Upper lobe of left lung (tissue), 6 donors: ENCODE measurements at regions not wholly inside any gene's neighbourhood (a gene's known extent, or its start where the extent isn't known, plus 50 kb on each side); places are given as distances from the start of the nearest gene placed in this dataset.

Experiments
- ATAC-seq, 2 donors: fragments of 200-7000 bp; cut with Tn5 transposase; one replicate each; pipeline ENCODE4 v1.9.1; 2022; ENCODE audit warnings: mild to moderate bottlenecking in 2 of 2, moderate library complexity in 2 of 2; ENCODE audit not compliant: low FRiP score in 2 of 2
- DNase-seq, 2 donors: peaks; one replicate each; pipeline ENCODE4 v3.0.0-alpha.2; 2019 to 2020
- H3K27ac ChIP-seq, 4 donors: fragments of 200-600 bp; sonication (generic); one replicate each; pipeline ENCODE4 v1.5.1; 2016 to 2019
- H3K27me3 ChIP-seq, 4 donors: fragments of 200-600 bp; sonication (generic); one replicate each; pipeline ENCODE4 v1.5.1; 2017 to 2019
- H3K36me3 ChIP-seq, 4 donors: fragments of 200-600 bp; sonication (generic); one replicate each; pipeline ENCODE4 v1.5.1; 2016 to 2019
- H3K4me1 ChIP-seq, 4 donors: fragments of 200-600 bp; sonication (generic); one replicate each; pipeline ENCODE4 v1.5.1; 2018 to 2019
- H3K4me3 ChIP-seq, 4 donors: fragments of 200-600 bp; sonication (generic); one replicate each; pipeline ENCODE4 v1.5.1; 2017 to 2019; ENCODE audit warnings: mild to moderate bottlenecking in 2 of 4, moderate library complexity in 1 of 4
- H3K9me3 ChIP-seq, 4 donors: fragments of 200-600 bp; sonication (generic); one replicate each; pipeline ENCODE4 v1.5.1; 2018 to 2019
- CTCF ChIP-seq, 6 experiments: fragments of 450-650 bp in 4 of 6; fragments of 200-600 bp in 2 of 6; sonication (generic) in 2 of 6; IDR thresholded peaks; one replicate each; pipeline ENCODE4 v1.5.1; 2016 to 2019; ENCODE audit warnings: antibody characterized with exemption in 6 of 6
- EP300 ChIP-seq, 4 donors: sonication (generic); formaldehyde crosslinking; IDR thresholded peaks; one replicate each; pipeline ENCODE4 v1.5.1; 2017; ENCODE audit warnings: antibody characterized with exemption in 4 of 4, control low read depth in 2 of 4
- POLR2A ChIP-seq, 4 donors: fragments of 450-650 bp; IDR thresholded peaks; one replicate each; pipeline ENCODE4 v1.5.1; 2016 to 2017; ENCODE audit warnings: antibody characterized with exemption in 4 of 4, mild to moderate bottlenecking in 2 of 4
- POLR2AphosphoS5 ChIP-seq, 2 donors: sonication (generic); formaldehyde crosslinking; IDR thresholded peaks; one replicate each; pipeline ENCODE4 v1.5.1; 2017; ENCODE audit warnings: antibody characterized with exemption in 2 of 2
- WGBS, 2 donors: methylation state at CpG; one replicate each; pipeline ENCODE4 v1.1.5; 2017 to 2018; 5-methylcytosine and 5-hydroxymethylcytosine counted together
- donor health status: DM: no; HTN: no; CAD: no; lungs with moderate emphysema.
- donor health status: DM: no; HTN: yes; CAD: no; lungs with severe emphysema.

GRCh38 chr3:43926055-43926454 is 235.3 kb downstream of the ABHD5 start:
- Histone ChIP-seq H3K36me3 (no peaks in the 10 kb centered on the region), H3K4me3 (no peak overlapping the region), H3K9me3 (no peaks in the 10 kb centered on the region), H3K4me1 (peaks cover 0 to 6% (median 0%) of the 10 kb centered on the region in 4 donors), H3K27ac (no peak overlapping the region), H3K27me3 (no peaks in the 10 kb centered on the region)
- DNase-seq (no peak), ATAC-seq (no peak)
- no peak for TF ChIP-seq POLR2A (IDR thresholded peaks at IDR 0.05)
- 62 to 70% methylated on average over 5 of the region's 5 CpGs for WGBS, 2 donors

DNA sequence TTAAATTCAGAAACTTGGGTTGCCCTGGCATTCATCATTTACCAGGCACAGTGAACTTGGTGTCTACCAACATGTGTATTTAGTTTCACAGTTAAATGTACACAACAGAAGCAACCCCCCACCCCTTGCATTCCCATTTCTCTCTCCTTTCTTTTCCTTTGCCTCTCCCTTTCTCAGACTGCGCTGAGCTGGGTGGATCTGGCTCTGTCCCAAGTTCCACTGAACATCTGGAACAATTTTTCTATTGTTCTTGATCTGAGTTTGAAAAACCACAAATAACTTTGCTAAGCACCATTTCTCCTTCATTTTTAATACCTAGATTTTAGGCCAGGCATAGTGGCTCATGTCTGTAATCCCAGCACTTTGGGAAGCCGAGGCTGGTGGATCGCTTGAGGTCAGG is 242.2 kb downstream of the ABHD5 start:
- Histone ChIP-seq H3K9me3 (no peaks in the 10 kb centered on the region), H3K27ac (no peak overlapping the region), H3K36me3 (no peaks in the 10 kb centered on the region), H3K27me3 (no peaks in the 10 kb centered on the region), H3K4me1 (no peaks in the 10 kb centered on the region), H3K4me3 (no peak overlapping the region)
- 74 to 79% methylated on average over 3 of the region's 3 CpGs for WGBS, 2 donors
- DNase-seq (no peak), ATAC-seq (no peak)
- TF ChIP-seq CTCF (IDR thresholded peaks at IDR 0.05) (no peak), POLR2A (IDR thresholded peaks at IDR 0.05) (no peak), POLR2AphosphoS5 (IDR thresholded peaks at IDR 0.05) (no peak), EP300 (IDR thresholded peaks at IDR 0.05) (no peak)

DNA sequence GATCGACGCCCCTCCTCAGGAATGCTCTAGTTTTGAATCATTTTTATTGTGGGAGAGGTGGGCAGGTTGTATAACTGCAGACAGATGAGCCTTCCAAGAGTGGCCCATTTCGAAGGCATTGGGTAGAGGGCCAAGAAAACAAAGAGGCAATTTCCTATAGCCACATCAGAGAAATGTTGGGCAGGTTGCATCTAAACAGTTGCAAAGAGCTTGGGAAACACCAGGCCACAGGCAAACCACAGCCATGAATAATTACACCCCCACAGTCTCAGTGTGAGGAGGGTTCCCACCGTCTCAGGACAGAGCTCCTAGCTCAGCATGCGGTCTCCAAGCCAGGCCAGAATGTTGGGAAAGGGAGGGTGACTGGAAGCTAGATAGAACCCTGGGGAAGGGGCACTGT is 257.3 kb downstream of the ABHD5 start:
- DNase-seq (no peak), ATAC-seq (no peak)
- H3K4me1 ChIP-seq = no peaks in the 10 kb centered on the region
- no peaks in the 10 kb centered on the region for H3K9me3 ChIP-seq
- H3K4me3 ChIP-seq = no peak overlapping the region
- TF ChIP-seq EP300 (IDR thresholded peaks at IDR 0.05) (no peak), POLR2AphosphoS5 (IDR thresholded peaks at IDR 0.05) (no peak), CTCF (IDR thresholded peaks at IDR 0.05) (no peak), POLR2A (IDR thresholded peaks at IDR 0.05) (no peak)
- no peak overlapping the region for H3K27ac ChIP-seq
- 70 to 71% methylated on average over 3 to 5 of the region's 5 CpGs for WGBS, 2 donors
- H3K36me3 ChIP-seq = no peaks in the 10 kb centered on the region
- no peaks in the 10 kb centered on the region for H3K27me3 ChIP-seq

- no peaks in the 10 kb centered on the region for H3K27me3 ChIP-seq
Measured at GRCh38 chr3:43949594-43949993, 258.9 kb downstream of the ABHD5 start.

DNA sequence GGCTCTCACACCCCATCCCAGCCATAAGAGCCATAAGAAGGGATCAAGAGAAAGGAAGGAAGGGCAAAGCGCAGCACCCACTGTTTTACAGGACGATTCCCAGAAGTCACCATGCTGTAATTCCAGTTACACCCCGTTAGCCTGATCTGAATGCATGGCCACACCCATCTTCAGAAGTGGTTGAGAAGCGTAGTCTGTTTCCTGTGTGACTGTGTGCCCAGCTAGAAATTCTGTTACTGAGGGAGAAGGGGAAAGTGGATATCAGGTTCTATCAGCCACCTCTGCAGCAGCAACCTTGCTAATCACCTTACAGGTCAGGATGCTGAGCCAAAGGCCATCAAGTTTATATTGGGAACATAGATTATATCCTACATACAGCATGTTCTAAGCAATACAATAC is 260.0 kb downstream of the ABHD5 start:
- no peak for ATAC-seq
- Histone ChIP-seq H3K4me3 (no peak overlapping the region), H3K27me3 (no peaks in the 10 kb centered on the region), H3K4me1 (no peaks in the 10 kb centered on the region), H3K9me3 (no peaks in the 10 kb centered on the region), H3K27ac (no peak overlapping the region), H3K36me3 (no peaks in the 10 kb centered on the region)
- WGBS, 2 donors = 53 to 63% methylated on average over 4 of the region's 4 CpGs
- no peak for TF ChIP-seq POLR2A (IDR thresholded peaks at IDR 0.05)
- no peak for TF ChIP-seq CTCF (IDR thresholded peaks at IDR 0.05)
- TF ChIP-seq EP300 (IDR thresholded peaks at IDR 0.05) = no peak
- no peak for TF ChIP-seq POLR2AphosphoS5 (IDR thresholded peaks at IDR 0.05)
- no peak for DNase-seq

More at GRCh38 chr3:43949594-43949993, 258.9 kb downstream of the ABHD5 start:
- no peak for TF ChIP-seq POLR2AphosphoS5 (IDR thresholded peaks at IDR 0.05)
- no peak for TF ChIP-seq EP300 (IDR thresholded peaks at IDR 0.05)
- no peak for TF ChIP-seq POLR2A (IDR thresholded peaks at IDR 0.05)
- no peak for TF ChIP-seq CTCF (IDR thresholded peaks at IDR 0.05)
- Histone ChIP-seq H3K4me1 (no peaks in the 10 kb centered on the region), H3K27ac (no peak overlapping the region), H3K36me3 (no peaks in the 10 kb centered on the region), H3K4me3 (no peak overlapping the region), H3K9me3 (no peaks in the 10 kb centered on the region)
- no peak for DNase-seq
- WGBS, 2 donors = 74 to 86% methylated on average over 5 to 6 of the region's 6 CpGs
- no peak for ATAC-seq
